Natural killer cell treated with Interleukin-12 subunit alpha and Interleukin-12 subunit beta and Interleukin-15 and Interleukin-18, amount 100 ng/mL, for 72 hours (primary cell): ENCODE measurements at regions not wholly inside any gene's neighbourhood (a gene's known extent, or its start where the extent isn't known, plus 50 kb on each side); places are given as distances from the start of the nearest gene placed in this dataset.
A peak's percentile ranks its signal among the peaks of the same experiment; 100 is the strongest.

Experiments used
- ATAC-seq, 2 donors: fragments of 150-1000 bp; cut with Tn5 transposase in 1 of 2; sonication (Bioruptor Pico), chemical (Tn5 transposase) in 1 of 2; 2 replicates each; pipeline ENCODE4 v1.10.0; 2021
- DNase-seq: peaks from one replicate; pipeline ENCODE4 v3.0.0; 2022; ENCODE audit warnings: low spot score
- H3K27ac Mint-ChIP-seq, 2 donors: 1 replicate in 1 of 2; 2 replicates in 1 of 2; pipeline ENCODE4 v1.8.0; 2022; ENCODE audit warnings: mixed read lengths in 2 of 2, mild to moderate bottlenecking in 1 of 2, moderate library complexity in 1 of 2
- H3K27me3 Mint-ChIP-seq, 2 donors: 1 replicate in 1 of 2; 2 replicates in 1 of 2; pipeline ENCODE4 v1.8.0; 2022; ENCODE audit warnings: mixed read lengths in 2 of 2
- H3K36me3 Mint-ChIP-seq: one replicate; pipeline ENCODE4 v1.8.0; 2022; ENCODE audit warnings: mixed read lengths
- H3K4me1 Mint-ChIP-seq, 2 donors: 1 replicate in 1 of 2; 2 replicates in 1 of 2; pipeline ENCODE4 v1.8.0; 2022; ENCODE audit warnings: low read depth in 2 of 2, mixed read lengths in 2 of 2, mild to moderate bottlenecking in 1 of 2
- H3K4me3 Mint-ChIP-seq: one replicate; pipeline ENCODE4 v1.8.0; 2022; ENCODE audit warnings: mixed read lengths
- H3K9me3 Mint-ChIP-seq: 2 replicates; pipeline ENCODE4 v1.8.0; 2022; ENCODE audit warnings: mixed read lengths

DNA sequence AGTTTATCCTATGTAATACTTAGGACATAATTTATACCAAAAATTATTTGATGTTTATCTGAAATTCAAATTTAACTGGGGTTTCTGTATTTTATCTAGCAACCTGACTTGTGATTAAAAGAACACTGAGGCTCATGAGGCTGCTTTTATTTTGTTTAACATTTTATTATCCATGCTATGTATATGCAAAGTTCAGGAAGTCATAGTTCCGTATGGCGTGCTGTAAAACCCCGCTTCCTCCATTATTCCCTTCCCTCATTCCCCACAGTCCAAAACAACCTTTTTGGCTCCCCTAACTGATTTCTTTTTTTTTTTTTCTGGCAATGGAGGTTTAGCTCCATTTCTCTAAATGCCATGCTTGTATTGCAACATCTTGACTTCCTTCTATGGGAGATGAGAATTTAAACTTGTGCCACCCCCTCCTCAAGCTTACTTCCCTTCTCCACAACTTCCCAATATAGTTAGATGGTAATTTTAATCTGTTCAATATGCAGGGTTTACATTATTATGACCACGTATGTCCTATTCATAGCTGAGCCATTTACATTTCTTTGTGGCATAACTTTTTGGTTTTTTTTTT lies 138.0 kb upstream of the DNAH14 start:
- Mint-ChIP-seq H3K27ac (no peak overlapping the region), H3K36me3 (no peaks in the 10 kb centered on the region), H3K4me3 (no peak overlapping the region), H3K4me1 (no peaks in the 10 kb centered on the region), H3K9me3 (no peaks in the 10 kb centered on the region), H3K27me3 (peaks cover 8 to 12% of the 10 kb centered on the region in 2 donors)
- DNase-seq: no peak
- no peak for ATAC-seq

GRCh38 chr1:224795591-224795990 lies 133.9 kb upstream of the DNAH14 start:
- Mint-ChIP-seq H3K4me1 (no peaks in the 10 kb centered on the region), H3K4me3 (no peak overlapping the region), H3K36me3 (no peaks in the 10 kb centered on the region), H3K27me3 (peaks cover 8 to 20% of the 10 kb centered on the region in 2 donors), H3K27ac (no peak overlapping the region), H3K9me3 (no peaks in the 10 kb centered on the region)
- ATAC-seq: peak in 1 of 2 donors; percentile 56
- no peak for DNase-seq

DNA sequence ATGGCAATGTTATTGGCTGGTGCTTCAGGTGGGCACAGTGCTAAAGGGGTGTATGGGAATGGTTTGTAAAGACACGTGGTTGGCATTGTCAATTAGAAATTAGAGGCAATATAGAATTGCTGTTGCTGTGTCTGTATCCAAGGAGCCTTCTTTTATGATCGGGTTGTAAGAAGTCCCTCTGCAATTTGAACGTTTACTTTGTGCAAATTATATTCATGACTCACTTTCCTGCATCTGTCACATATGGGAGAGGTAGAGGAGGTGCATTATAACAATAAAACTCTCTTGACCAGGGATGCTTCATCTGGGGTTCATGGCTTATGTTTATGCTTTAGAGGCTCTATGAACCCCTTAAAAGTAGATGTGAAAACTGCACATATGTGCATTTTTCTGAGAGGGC lies 130.4 kb upstream of the DNAH14 start:
- Mint-ChIP-seq H3K27ac (no peak overlapping the region), H3K4me1 (no peaks in the 10 kb centered on the region), H3K27me3 (peaks cover 3 to 8% of the 10 kb centered on the region in 2 donors), H3K4me3 (no peak overlapping the region), H3K36me3 (no peaks in the 10 kb centered on the region), H3K9me3 (no peaks in the 10 kb centered on the region)
- no peak for DNase-seq
- ATAC-seq: no peak

- Mint-ChIP-seq H3K27ac (no peak overlapping the region), H3K4me3 (no peak overlapping the region), H3K4me1 (no peaks in the 10 kb centered on the region), H3K36me3 (no peaks in the 10 kb centered on the region), H3K9me3 (no peaks in the 10 kb centered on the region), H3K27me3 (peaks cover 6 to 16% of the 10 kb centered on the region in 2 donors)
- ATAC-seq (no peak), DNase-seq (no peak)
Measured at GRCh38 chr1:224800486-224801119, 128.9 kb upstream of the DNAH14 start.

GRCh38 chr1:224801844-224802490 lies 127.5 kb upstream of the DNAH14 start:
- Mint-ChIP-seq H3K9me3 (no peaks in the 10 kb centered on the region), H3K4me3 (no peak overlapping the region), H3K27ac (no peak overlapping the region), H3K4me1 (no peaks in the 10 kb centered on the region), H3K36me3 (no peaks in the 10 kb centered on the region), H3K27me3 (peaks cover 6 to 16% of the 10 kb centered on the region in 2 donors)
- DNase-seq (no peak), ATAC-seq (no peak)

DNA sequence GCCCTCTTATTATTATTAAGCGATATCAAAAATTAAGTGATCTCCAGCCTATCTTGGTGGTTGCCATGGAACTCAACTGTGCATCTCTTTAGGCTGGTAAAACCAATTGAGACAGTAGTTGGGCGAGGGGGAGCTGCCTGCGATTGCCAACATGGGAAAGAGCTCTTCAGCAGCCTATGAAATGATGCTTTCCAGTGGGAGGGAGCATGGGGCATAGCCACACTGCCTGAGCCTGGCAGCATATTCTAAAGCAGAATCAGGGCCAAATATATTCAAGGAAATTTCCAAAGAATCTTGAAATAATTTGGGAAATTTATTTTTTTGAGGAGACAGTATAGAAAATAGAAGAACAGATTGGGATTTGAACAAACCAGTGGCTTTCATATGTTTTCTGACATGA lies 126.9 kb upstream of the DNAH14 start:
- DNase-seq (no peak), ATAC-seq (no peak)
- Mint-ChIP-seq H3K4me3 (no peak overlapping the region), H3K27ac (no peak overlapping the region), H3K4me1 (no peaks in the 10 kb centered on the region), H3K27me3 (peaks cover 6 to 16% of the 10 kb centered on the region in 2 donors), H3K9me3 (no peaks in the 10 kb centered on the region), H3K36me3 (no peaks in the 10 kb centered on the region)

GRCh38 chr1:224804220-224804619 lies 125.3 kb upstream of the DNAH14 start:
- no peak overlapping the region for H3K4me3 Mint-ChIP-seq
- peaks cover 6 to 10% of the 10 kb centered on the region in 2 donors for H3K27me3 Mint-ChIP-seq
- no peaks in the 10 kb centered on the region for H3K4me1 Mint-ChIP-seq
- H3K36me3 Mint-ChIP-seq: no peaks in the 10 kb centered on the region
- ATAC-seq (no peak), DNase-seq (no peak)
- H3K27ac Mint-ChIP-seq: no peak overlapping the region
- H3K9me3 Mint-ChIP-seq: no peaks in the 10 kb centered on the region

DNA sequence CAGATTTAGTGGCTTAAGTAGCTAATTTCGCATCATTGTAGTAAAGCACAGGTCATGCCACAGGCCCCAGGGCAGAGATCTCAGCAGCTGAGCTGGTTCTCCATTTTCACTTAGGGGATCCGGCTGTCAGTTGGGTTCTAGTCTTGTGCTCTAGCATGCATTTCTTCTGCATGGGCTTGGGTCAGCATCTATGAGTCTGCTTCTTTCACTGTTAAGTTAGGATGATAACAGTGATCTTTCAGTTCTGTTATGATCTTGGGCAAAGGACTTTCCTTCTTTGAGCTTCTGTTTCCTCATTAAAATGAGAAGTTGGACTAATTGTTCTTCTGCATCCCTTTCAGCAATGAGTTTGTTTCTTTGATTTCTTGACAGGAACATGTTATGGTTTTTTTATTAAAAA lies 123.6 kb upstream of the DNAH14 start:
- Mint-ChIP-seq H3K27me3 (peaks cover 6 to 8% of the 10 kb centered on the region in 2 donors), H3K4me1 (no peaks in the 10 kb centered on the region), H3K9me3 (no peaks in the 10 kb centered on the region), H3K27ac (no peak overlapping the region), H3K36me3 (no peaks in the 10 kb centered on the region), H3K4me3 (no peak overlapping the region)
- DNase-seq: no peak
- no peak for ATAC-seq

GRCh38 chr1:224809137-224809536 lies 120.3 kb upstream of the DNAH14 start:
- no peaks in the 10 kb centered on the region for H3K4me1 Mint-ChIP-seq
- no peak overlapping the region for H3K27ac Mint-ChIP-seq
- H3K27me3 Mint-ChIP-seq: peaks cover 4 to 8% of the 10 kb centered on the region in 2 donors
- DNase-seq (no peak), ATAC-seq (no peak)
- H3K4me3 Mint-ChIP-seq: no peak overlapping the region
- H3K36me3 Mint-ChIP-seq: no peaks in the 10 kb centered on the region
- no peaks in the 10 kb centered on the region for H3K9me3 Mint-ChIP-seq

GRCh38 chr1:224809613-224810012 lies 119.9 kb upstream of the DNAH14 start:
- ATAC-seq (peak in 1 of 2 donors; percentile 32), DNase-seq (no peak)
- H3K4me1 Mint-ChIP-seq: no peaks in the 10 kb centered on the region
- no peak overlapping the region for H3K27ac Mint-ChIP-seq
- no peak overlapping the region for H3K4me3 Mint-ChIP-seq
- H3K9me3 Mint-ChIP-seq: no peaks in the 10 kb centered on the region
- peaks cover 3 to 8% of the 10 kb centered on the region in 2 donors for H3K27me3 Mint-ChIP-seq
- no peaks in the 10 kb centered on the region for H3K36me3 Mint-ChIP-seq

GRCh38 chr1:224811564-224811963 lies 117.9 kb upstream of the DNAH14 start:
- no peak for ATAC-seq
- Mint-ChIP-seq H3K27me3 (peaks cover 3 to 10% of the 10 kb centered on the region in 2 donors), H3K9me3 (no peaks in the 10 kb centered on the region)

DNA sequence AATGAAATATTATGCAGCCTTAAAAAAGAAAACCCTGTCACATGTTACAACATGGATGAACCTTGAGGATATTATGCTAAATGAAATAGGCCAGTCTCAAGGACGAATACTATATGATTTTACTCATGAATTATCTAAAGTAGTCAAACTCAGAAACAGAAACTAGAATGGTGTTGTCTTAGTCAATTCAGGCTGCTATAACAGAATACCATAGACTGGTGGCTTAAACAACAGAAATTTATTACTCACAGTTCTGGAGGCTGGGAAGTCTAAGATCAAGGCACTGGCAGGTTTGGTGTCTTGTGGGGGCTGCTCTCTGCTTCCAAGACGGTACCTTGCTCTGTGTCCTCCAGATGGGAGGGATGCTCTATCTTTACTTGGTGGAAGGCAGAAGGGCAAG lies 113.8 kb upstream of the DNAH14 start:
- H3K27me3 Mint-ChIP-seq: peaks cover 12 to 17% of the 10 kb centered on the region in 2 donors
- H3K27ac Mint-ChIP-seq: no peak overlapping the region
- no peak overlapping the region for H3K4me3 Mint-ChIP-seq
- H3K36me3 Mint-ChIP-seq: no peaks in the 10 kb centered on the region
- ATAC-seq (no peak), DNase-seq (no peak)
- no peaks in the 10 kb centered on the region for H3K4me1 Mint-ChIP-seq
- peaks cover 8% of the 10 kb centered on the region for H3K9me3 Mint-ChIP-seq

More at GRCh38 chr1:224811564-224811963, 117.9 kb upstream of the DNAH14 start:
- H3K36me3 Mint-ChIP-seq: no peaks in the 10 kb centered on the region
- H3K27ac Mint-ChIP-seq: no peak overlapping the region
- H3K4me3 Mint-ChIP-seq: no peak overlapping the region
- DNase-seq: no peak
- H3K4me1 Mint-ChIP-seq: no peaks in the 10 kb centered on the region

GRCh38 chr1:224816062-224816461 lies 113.4 kb upstream of the DNAH14 start:
- Mint-ChIP-seq H3K27me3 (peaks cover 12 to 17% of the 10 kb centered on the region in 2 donors), H3K9me3 (peaks cover 8% of the 10 kb centered on the region), H3K4me3 (no peak overlapping the region), H3K4me1 (no peaks in the 10 kb centered on the region), H3K36me3 (no peaks in the 10 kb centered on the region), H3K27ac (no peak overlapping the region)
- ATAC-seq (no peak), DNase-seq (no peak)

- H3K4me1 Mint-ChIP-seq: no peaks in the 10 kb centered on the region
- H3K9me3 Mint-ChIP-seq: peaks cover 12% of the 10 kb centered on the region
- ATAC-seq (no peak), DNase-seq (no peak)
- no peak overlapping the region for H3K4me3 Mint-ChIP-seq
- peaks cover 12 to 17% of the 10 kb centered on the region in 2 donors for H3K27me3 Mint-ChIP-seq
- H3K27ac Mint-ChIP-seq: no peak overlapping the region
- H3K36me3 Mint-ChIP-seq: peaks cover 4% of the 10 kb centered on the region
Measured at GRCh38 chr1:224817382-224817781, 112.1 kb upstream of the DNAH14 start.
